Erythroblast (primary cell): ENCODE measurements at regions not wholly inside any gene's neighbourhood (a gene's known extent, or its start where the extent isn't known, plus 50 kb on each side); places are given as distances from the start of the nearest gene placed in this dataset.

Experiments
- GATA1 ChIP-seq: IDR thresholded peaks from 2 replicates; pipeline ENCODE4 v1.6.1; 2011; ENCODE audit warnings: low read depth, mild to moderate bottlenecking, control low read depth, low read length, moderate library complexity
- POLR2A ChIP-seq: IDR thresholded peaks from 2 replicates; pipeline ENCODE4 v1.6.1; 2011; ENCODE audit warnings: mild to moderate bottlenecking, low read length

- TF ChIP-seq POLR2A = no peak
- TF ChIP-seq GATA1 = no peak
These were observed 275.6 kb downstream of the AASDHPPT start for GRCh38 chr11:106353031-106353430.
